IMR-90 (cell line): ENCODE measurements at regions not wholly inside any gene's neighbourhood (a gene's known extent, or its start where the extent isn't known, plus 50 kb on each side); places are given as distances from the start of the nearest gene placed in this dataset.

Source experiments
- ATAC-seq: fragments of 200-7000 bp; cut with Tn5 transposase; 2 replicates; pipeline ENCODE4 v1.9.1; 2020; ENCODE audit warnings: low read depth, mild to moderate bottlenecking, moderate library complexity
- BruUV-seq: library from RNA; stranded (reverse); fragments of 400-500 nt; replicated peaks from 2 replicates; lab custom pipeline; 2021; lab: Mats Ljungman, UMichigan
- CTCF ChIA-PET: fragments of 300-600 bp; formaldehyde crosslinking; extraction: SDS; loops from one replicate; lab custom pipeline; 2021; ENCODE audit warnings: antibody characterized with exemption; lab: Yijun Ruan, JAX
- POLR2A ChIA-PET: fragments of 300-600 bp; sonication (Branson Sonifier 250); formaldehyde crosslinking; loops from one replicate; lab custom pipeline; 2022; ENCODE audit warnings: antibody characterized with exemption; ENCODE audit not compliant: unreplicated experiment; lab: Charles Lee
- DNase-seq: peaks from one replicate; pipeline ENCODE4 v3.0.0; 2013
- H2AFZ ChIP-seq: replicated peaks from 2 replicates; pipeline ENCODE3; 2013; ENCODE audit warnings: low read length, mild to moderate bottlenecking; ENCODE audit not compliant: poor library complexity
- H2AK5ac ChIP-seq: 2 replicates; pipeline ENCODE4 v1.6.1; 2013; ENCODE audit warnings: low read depth, low read length, inconsistent platforms
- H2AK9ac ChIP-seq: replicated peaks from 2 replicates; pipeline ENCODE3; 2013; ENCODE audit warnings: mild to moderate bottlenecking, low read depth, low read length, moderate library complexity; ENCODE audit not compliant: poor library complexity
- H2BK120ac ChIP-seq: 2 replicates; pipeline ENCODE4 v1.6.1; 2013; ENCODE audit warnings: low read depth, low read length, inconsistent platforms
- H2BK15ac ChIP-seq: 3 replicates; pipeline ENCODE4 v1.6.1; 2013; ENCODE audit warnings: low read depth, low read length, inconsistent platforms
- H2BK20ac ChIP-seq: 2 replicates; pipeline ENCODE4 v1.6.1; 2013; ENCODE audit warnings: low read depth, mild to moderate bottlenecking, inconsistent platforms, low read length, moderate library complexity
- H2BK5ac ChIP-seq: 2 replicates; pipeline ENCODE4 v1.6.1; 2013; ENCODE audit warnings: mild to moderate bottlenecking, low read depth, low read length, inconsistent platforms; ENCODE audit not compliant: poor library complexity, severe bottlenecking
- H3K14ac ChIP-seq: replicated peaks from 2 replicates; pipeline ENCODE4 v1.6.1; 2013; ENCODE audit warnings: low read depth, low read length, inconsistent platforms
- H3K18ac ChIP-seq: 2 replicates; pipeline ENCODE4 v1.6.1; 2013; ENCODE audit warnings: low read depth, low read length, control low read depth
- H3K23ac ChIP-seq: 2 replicates; pipeline ENCODE4 v1.6.1; 2013; ENCODE audit warnings: low read depth, low read length, inconsistent platforms
- H3K27ac ChIP-seq: 2 replicates; pipeline ENCODE4 v1.5.1; 2013; ENCODE audit warnings: mild to moderate bottlenecking, control low read depth, low read length; ENCODE audit not compliant: insufficient read depth
- H3K27me3 ChIP-seq: 2 replicates; pipeline ENCODE4 v1.6.1; 2013; ENCODE audit warnings: low read length; ENCODE audit not compliant: control insufficient read depth, insufficient read depth
- H3K36me3 ChIP-seq: 2 replicates; pipeline ENCODE4 v1.6.1; 2013; ENCODE audit warnings: low read length, mixed read lengths; ENCODE audit not compliant: control insufficient read depth, insufficient read depth
- H3K4ac ChIP-seq: 2 replicates; pipeline ENCODE4 v1.6.1; 2013; ENCODE audit warnings: low read depth, low read length, inconsistent platforms
- H3K4me1 ChIP-seq: 2 replicates; pipeline ENCODE4 v1.6.1; 2013; ENCODE audit warnings: low read length, mixed read lengths; ENCODE audit not compliant: control insufficient read depth, insufficient read depth
- H3K4me2 ChIP-seq: 2 replicates; pipeline ENCODE4 v1.6.1; 2013; ENCODE audit warnings: low read depth, mild to moderate bottlenecking, control low read depth, low read length, moderate library complexity
- H3K4me3 ChIP-seq: 2 replicates; pipeline ENCODE4 v1.5.1; 2013; ENCODE audit warnings: low read depth, mild to moderate bottlenecking, control low read depth, low read length, moderate library complexity; ENCODE audit not compliant: insufficient read depth
- H3K56ac ChIP-seq: 2 replicates; pipeline ENCODE4 v1.6.1; 2013; ENCODE audit warnings: low read length, inconsistent platforms; ENCODE audit not compliant: insufficient read depth; ENCODE audit errors: extremely low read depth
- H3K79me1 ChIP-seq, 2 experiments: 2 replicates each; pipeline ENCODE4 v1.6.1; 2013; ENCODE audit warnings: low read length in 2 of 2, inconsistent platforms in 1 of 2, low read depth in 1 of 2
- H3K9ac ChIP-seq: 2 replicates; pipeline ENCODE4 v1.6.1; 2013; ENCODE audit warnings: low read depth, low read length, control low read depth
- H3K9me1 ChIP-seq: 2 replicates; pipeline ENCODE4 v1.6.1; 2013; ENCODE audit warnings: low read length, inconsistent platforms; ENCODE audit not compliant: insufficient read depth
- H3K9me3 ChIP-seq: 2 replicates; pipeline ENCODE4 v1.6.1; 2013; ENCODE audit warnings: low read length; ENCODE audit not compliant: control insufficient read depth, insufficient read depth
- H4K20me1 ChIP-seq: 2 replicates; pipeline ENCODE4 v1.6.1; 2013; ENCODE audit warnings: low read length, inconsistent platforms; ENCODE audit not compliant: insufficient read depth
- H4K5ac ChIP-seq: 2 replicates; pipeline ENCODE4 v1.6.1; 2013; ENCODE audit warnings: mild to moderate bottlenecking, low read depth, low read length, control low read depth
- H4K8ac ChIP-seq, 2 experiments: 2 replicates each; pipeline ENCODE4 v1.6.1; 2013; ENCODE audit warnings: low read depth in 2 of 2, low read length in 2 of 2, control low read depth in 1 of 2, inconsistent platforms in 1 of 2
- H4K91ac ChIP-seq: 2 replicates; pipeline ENCODE4 v1.6.1; 2013; ENCODE audit warnings: low read depth, low read length, inconsistent platforms; ENCODE audit not compliant: insufficient read depth
- CEBPB ChIP-seq: IDR thresholded peaks from 2 replicates; pipeline ENCODE4 v1.6.1; 2012; ENCODE audit warnings: low read depth, low read length, improper control_type of control experiment
- ELK1 ChIP-seq: fragments of 150-350 bp; IDR thresholded peaks from 2 replicates; pipeline ENCODE4 v1.6.1; 2016; ENCODE audit warnings: low read depth, mild to moderate bottlenecking, low read length, moderate library complexity, borderline replicate concordance
- FOS ChIP-seq: fragments of 150-350 bp; IDR thresholded peaks from 2 replicates; pipeline ENCODE4 v1.6.1; 2016; ENCODE audit warnings: low read depth, low read length
- POLR2A ChIP-seq: IDR thresholded peaks from 2 replicates; pipeline ENCODE4 v1.6.1; 2012; ENCODE audit warnings: mild to moderate bottlenecking, low read depth, low read length
- USF2 ChIP-seq: fragments of 150-350 bp; IDR thresholded peaks from 2 replicates; pipeline ENCODE4 v1.6.1; 2017; ENCODE audit warnings: mild to moderate bottlenecking, antibody characterized with exemption, low read length, low read depth
- WGBS, 2 experiments: methylation state at CpG; one replicate each; pipeline versions ENCODE4 v1.1.5 to v1.1.7; 2013; ENCODE audit warnings: missing lambda C conversion rate in 2 of 2; ENCODE audit not compliant: insufficient read length in 1 of 2; ENCODE audit errors: extremely low coverage in 2 of 2; 5-methylcytosine and 5-hydroxymethylcytosine counted together
- dilution Hi-C: fragments of 300-500 bp; cut with HindIII; formaldehyde crosslinking; loops from one replicate; pipeline ENCODE4 v1.14.3; 2018; ENCODE audit warnings: low sequenced_read_pairs; ENCODE audit not compliant: unreplicated experiment
- in situ Hi-C: fragments of 300-500 bp; cut with MboI; formaldehyde crosslinking; loops from 3 replicates; pipeline ENCODE4 v1.14.3; 2019; ENCODE audit warnings: low sequenced_read_pairs, inconsistent platforms, mixed read lengths
- intact Hi-C: fragments of 100-400 bp; cut with micrococcal nuclease; formaldehyde crosslinking; loops from 2 replicates; pipeline ENCODE4 v1.10.0; 2022
- TF ChIP-seq, protein P1 (sequence below): conservative IDR thresholded peaks from 2 replicates; pipeline ENCODE4 v1.5.1; 2012; ENCODE audit warnings: mild to moderate bottlenecking, low read depth, low read length, improper control_type of control experiment

GRCh38 chr4:173862754-173863153, 332.7 kb upstream of the HAND2 start:
- Histone ChIP-seq H3K4me3 (no peak overlapping the region), H2BK5ac (no peak overlapping the region), H3K27me3 (no peaks in the 10 kb centered on the region), H3K18ac (no peak overlapping the region), H4K20me1 (no peaks in the 10 kb centered on the region), H2AFZ (no peak overlapping the region), H3K4me2 (no peak overlapping the region), H3K23ac (no peak overlapping the region), H3K9ac (no peak overlapping the region), H3K4me1 (no peaks in the 10 kb centered on the region), H4K91ac (no peak overlapping the region), H3K4ac (no peak overlapping the region), H3K79me1 (no peaks in the 10 kb centered on the region), H4K8ac (no peak overlapping the region), H2BK120ac (no peak overlapping the region), H3K9me1 (no peaks in the 10 kb centered on the region), H2BK15ac (no peak overlapping the region), H3K9me3 (no peaks in the 10 kb centered on the region; the same call in 1 of the 2 replicates), H2AK9ac (no peak overlapping the region), H3K36me3 (no peaks in the 10 kb centered on the region), H3K56ac (no peak overlapping the region), H3K14ac (no peak overlapping the region), H4K5ac (no peak overlapping the region), H2AK5ac (no peak overlapping the region), H2BK20ac (no peak overlapping the region), H3K27ac (no peak overlapping the region)
- ChIA-PET CTCF (no interaction called here), POLR2A (no interaction called here)
- in situ Hi-C loops: no loop called here
- ATAC-seq (no peak), DNase-seq (no peak)
- no peak for TF ChIP-seq USF2
- TF ChIP-seq, protein P1, sequence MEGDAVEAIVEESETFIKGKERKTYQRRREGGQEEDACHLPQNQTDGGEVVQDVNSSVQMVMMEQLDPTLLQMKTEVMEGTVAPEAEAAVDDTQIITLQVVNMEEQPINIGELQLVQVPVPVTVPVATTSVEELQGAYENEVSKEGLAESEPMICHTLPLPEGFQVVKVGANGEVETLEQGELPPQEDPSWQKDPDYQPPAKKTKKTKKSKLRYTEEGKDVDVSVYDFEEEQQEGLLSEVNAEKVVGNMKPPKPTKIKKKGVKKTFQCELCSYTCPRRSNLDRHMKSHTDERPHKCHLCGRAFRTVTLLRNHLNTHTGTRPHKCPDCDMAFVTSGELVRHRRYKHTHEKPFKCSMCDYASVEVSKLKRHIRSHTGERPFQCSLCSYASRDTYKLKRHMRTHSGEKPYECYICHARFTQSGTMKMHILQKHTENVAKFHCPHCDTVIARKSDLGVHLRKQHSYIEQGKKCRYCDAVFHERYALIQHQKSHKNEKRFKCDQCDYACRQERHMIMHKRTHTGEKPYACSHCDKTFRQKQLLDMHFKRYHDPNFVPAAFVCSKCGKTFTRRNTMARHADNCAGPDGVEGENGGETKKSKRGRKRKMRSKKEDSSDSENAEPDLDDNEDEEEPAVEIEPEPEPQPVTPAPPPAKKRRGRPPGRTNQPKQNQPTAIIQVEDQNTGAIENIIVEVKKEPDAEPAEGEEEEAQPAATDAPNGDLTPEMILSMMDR: no peak
- peak; percentile 58; the same call in 1 of the 2 replicates for TF ChIP-seq CEBPB
- no peak for TF ChIP-seq FOS
- no peak for TF ChIP-seq ELK1
- TF ChIP-seq POLR2A: no peak
- dilution Hi-C loops: no loop called here
- WGBS, 2 experiments: no CpG with 5 or more reads among the region's 3 CpGs
- no TSS peak for BruUV-seq
- intact Hi-C loops: no loop called here
